Endothelial cell of umbilical vein (primary cell): ENCODE measurements at regions not wholly inside any gene's neighbourhood (a gene's known extent, or its start where the extent isn't known, plus 50 kb on each side); places are given as distances from the start of the nearest gene placed in this dataset.

Source experiments
- BruUV-seq: library from RNA; stranded (reverse); fragments of 400-500 nt; replicated peaks from 2 replicates; lab custom pipeline; 2021; lab: Mats Ljungman, UMichigan
- CTCF ChIA-PET: fragments of 300-600, 350-600 bp; sonication (Branson Sonifier 250); formaldehyde crosslinking; loops from one replicate; lab custom pipeline; 2021; ENCODE audit warnings: antibody characterized with exemption, inconsistent platforms; lab: Charles Lee
- POLR2A ChIA-PET: fragments of 300-600, 350-600 bp; sonication (Branson Sonifier 250); formaldehyde crosslinking; loops from one replicate; lab custom pipeline; 2021; ENCODE audit warnings: antibody characterized with exemption, inconsistent platforms; lab: Charles Lee
- DNase-seq: peaks from one replicate; pipeline ENCODE4 v3.0.0-alpha.2; 2011; ENCODE audit warnings: low read depth, low spot score
- FAIRE-seq: peaks from 2 replicates; lab custom pipeline; 2011; peaks lifted over from hg19 to GRCh38; lab: Jason Lieb, UNC
- H2AFZ ChIP-seq: 2 replicates; pipeline ENCODE4 v1.6.0; 2012; ENCODE audit warnings: low read depth, low read length, control low read depth, inconsistent platforms
- H3K27ac ChIP-seq: 2 replicates; pipeline ENCODE4 v1.5.1; 2011; ENCODE audit warnings: low read depth, mild to moderate bottlenecking, control low read depth, low read length, moderate library complexity; ENCODE audit not compliant: insufficient read depth
- H3K27me3 ChIP-seq, 2 experiments: 2 replicates each; pipeline versions ENCODE4 v1.6.0 to v1.6.1; 2011; ENCODE audit warnings: low read length in 2 of 2, mixed read lengths in 1 of 2; ENCODE audit not compliant: control insufficient read depth in 2 of 2, insufficient read depth in 2 of 2
- H3K36me3 ChIP-seq, 2 experiments: 2 replicates in 1 of 2; 3 replicates in 1 of 2; pipeline ENCODE4 v1.5.1; 2011; ENCODE audit warnings: low read length in 2 of 2, mild to moderate bottlenecking in 1 of 2, moderate library complexity in 1 of 2; ENCODE audit not compliant: control insufficient read depth in 2 of 2, insufficient read depth in 2 of 2; ENCODE audit errors: extremely low read depth in 1 of 2
- H3K4me1 ChIP-seq: 3 replicates; pipeline ENCODE4 v1.5.1; 2011; ENCODE audit warnings: mild to moderate bottlenecking, low read length; ENCODE audit not compliant: control insufficient read depth, insufficient read depth; ENCODE audit errors: extremely low read depth
- H3K4me2 ChIP-seq: 2 replicates; pipeline ENCODE4 v1.6.1; 2011; ENCODE audit warnings: low read length, control low read depth, mixed read lengths; ENCODE audit not compliant: insufficient read depth
- H3K4me3 ChIP-seq, 3 experiments: fragments of 200-600 bp in 1 of 3; sonication (generic), shearing (Covaris generic) in 1 of 3; replicated peaks in 1 of 3; 2 replicates each; pipeline ENCODE4 v1.5.1; 2011 to 2016; ENCODE audit warnings: control low read depth in 3 of 3, low read length in 3 of 3, mild to moderate bottlenecking in 2 of 3, inconsistent platforms in 1 of 3, low read depth in 1 of 3, moderate library complexity in 1 of 3; ENCODE audit not compliant: insufficient read depth in 1 of 3
- H3K79me2 ChIP-seq: 2 replicates; pipeline ENCODE4 v1.6.0; 2012; ENCODE audit warnings: low read length, inconsistent platforms; ENCODE audit not compliant: control insufficient read depth, insufficient read depth
- H3K9ac ChIP-seq: replicated peaks from 2 replicates; pipeline ENCODE3; 2011; ENCODE audit warnings: low read length, control low read depth; ENCODE audit not compliant: insufficient read depth; ENCODE audit errors: extremely low read depth
- H3K9me1 ChIP-seq: replicated peaks from 3 replicates; pipeline ENCODE4 v1.6.0; 2011; ENCODE audit warnings: mild to moderate bottlenecking, low read length; ENCODE audit not compliant: control insufficient read depth, insufficient read depth; ENCODE audit errors: extremely low read depth
- H3K9me3 ChIP-seq: replicated peaks from 2 replicates; pipeline ENCODE4 v1.5.1; 2012; ENCODE audit warnings: low read length, inconsistent platforms; ENCODE audit not compliant: control insufficient read depth, insufficient read depth
- H4K20me1 ChIP-seq: replicated peaks from 2 replicates; pipeline ENCODE3; 2011; ENCODE audit warnings: mild to moderate bottlenecking, low read length; ENCODE audit not compliant: control insufficient read depth, insufficient read depth; ENCODE audit errors: extremely low read depth
- CTCF ChIP-seq, 2 donors: IDR thresholded peaks; 1 replicate in 1 of 2; 2 replicates in 1 of 2; pipeline ENCODE4 v1.5.1; 2011; ENCODE audit warnings: low read length in 2 of 2, mild to moderate bottlenecking in 2 of 2, moderate library complexity in 2 of 2, control low read depth in 1 of 2, inconsistent platforms in 1 of 2, low read depth in 1 of 2; ENCODE audit not compliant: insufficient read depth in 1 of 2; ENCODE audit errors: extremely low read depth in 1 of 2
- EZH2 ChIP-seq: IDR thresholded peaks from 2 replicates; pipeline ENCODE4 v1.6.1; 2012; ENCODE audit warnings: borderline replicate concordance, low read depth, mild to moderate bottlenecking, moderate library complexity, low read length, inconsistent platforms; ENCODE audit not compliant: severe bottlenecking
- FOS ChIP-seq: IDR thresholded peaks from 2 replicates; pipeline ENCODE4 v1.6.1; 2011; ENCODE audit warnings: mild to moderate bottlenecking, low read length, moderate library complexity, borderline replicate concordance; ENCODE audit not compliant: insufficient read depth
- GATA2 ChIP-seq: IDR thresholded peaks from 2 replicates; pipeline ENCODE4 v1.7.0; 2011; ENCODE audit warnings: low read depth, mild to moderate bottlenecking, moderate library complexity, mixed read lengths, low read length; ENCODE audit not compliant: insufficient read length, insufficient read depth
- JUN ChIP-seq: IDR thresholded peaks from 2 replicates; pipeline ENCODE4 v1.6.1; 2011; ENCODE audit warnings: borderline replicate concordance, low read depth; ENCODE audit not compliant: insufficient read length, insufficient read depth
- MAX ChIP-seq: IDR thresholded peaks from 2 replicates; pipeline ENCODE4 v1.6.1; 2011; ENCODE audit not compliant: insufficient read depth, insufficient read length
- MYC ChIP-seq: IDR thresholded peaks from one replicate; pipeline ENCODE4 v1.6.1; 2011; ENCODE audit warnings: mild to moderate bottlenecking, low read depth, low read length
- POLR2A ChIP-seq: IDR thresholded peaks from 2 replicates; pipeline ENCODE4 v1.6.1; 2012; ENCODE audit warnings: low read depth, mild to moderate bottlenecking, control low read depth, low read length
- POLR2AphosphoS5 ChIP-seq: IDR thresholded peaks from 2 replicates; pipeline ENCODE4 v1.6.1; 2012; ENCODE audit warnings: low read depth, mild to moderate bottlenecking, control low read depth, low read length, moderate library complexity; ENCODE audit not compliant: insufficient read depth
- dilution Hi-C: fragments of 300-500 bp; cut with MboI; formaldehyde crosslinking; loops from one replicate; pipeline ENCODE4 v1.15.0; 2019; ENCODE audit warnings: low sequenced_read_pairs; ENCODE audit not compliant: extremely low pct_ligation_motif_present
- intact Hi-C: fragments of 100-400 bp; cut with micrococcal nuclease; formaldehyde crosslinking; loops from one replicate; pipeline ENCODE4 v1.10.0; 2022

- no peak overlapping the region for H3K9ac ChIP-seq
- DNase-seq (no peak), FAIRE-seq (no peak)
- CTCF ChIA-PET, result no interaction called here
- H3K4me3 ChIP-seq, result no peak overlapping the region
- no peaks in the 10 kb centered on the region for H4K20me1 ChIP-seq
- no peak overlapping the region for H3K27ac ChIP-seq
- no TSS peak for BruUV-seq
- no peaks in the 10 kb centered on the region for H3K9me3 ChIP-seq
- no peak overlapping the region for H2AFZ ChIP-seq
- intact Hi-C loops, result no loop called here
- dilution Hi-C loops, result no loop called here
- TF ChIP-seq MYC, result no peak
- no peak for TF ChIP-seq FOS
- TF ChIP-seq EZH2, result no peak
- no peak for TF ChIP-seq POLR2A
- no peak for TF ChIP-seq POLR2AphosphoS5
- no peak for TF ChIP-seq GATA2
- no peak for TF ChIP-seq JUN
- TF ChIP-seq CTCF (IDR thresholded peaks at IDR 0.05; ENCODE audit: extremely low read depth in 1 of 2, insufficient read depth in 1 of 2, low read depth in 1 of 2, low read length in 2 of 2), result no peak
- no peak for TF ChIP-seq MAX
- POLR2A ChIA-PET, result no interaction called here
- no peak overlapping the region for H3K4me2 ChIP-seq
- H3K9me1 ChIP-seq, result no peaks in the 10 kb centered on the region
- no peaks in the 10 kb centered on the region for H3K36me3 ChIP-seq
- H3K27me3 ChIP-seq, result no peaks in the 10 kb centered on the region
- no peaks in the 10 kb centered on the region for H3K79me2 ChIP-seq
- no peaks in the 10 kb centered on the region for H3K4me1 ChIP-seq
These were observed 126.8 kb upstream of the MAMLD1 start for GRCh38 chrX:150236327-150236726.
